NCI-H187 treated with DMSO at 0.1 percent for 48 hours (cell line): ENCODE measurements at regions not wholly inside any gene's neighbourhood (a gene's known extent, or its start where the extent isn't known, plus 50 kb on each side); places are given as distances from the start of the nearest gene placed in this dataset.
"Not testable (repeated sequence)": the region's sequence is repeated elsewhere in the genome, so short reads cannot be mapped to it uniquely, and the experiment has no call there.

ENCODE experiments used
- DNase-seq: peaks from one replicate; lab custom pipeline; 2025; lab: John Stamatoyannopoulos, UW

- DNase-seq = no peak
Observed at GRCh38 chr10:119996944-119997343, 104.4 kb downstream of the SEC23IP start.

- DNase-seq = no peak
Observed at GRCh38 chr10:119997429-119997828, 104.9 kb downstream of the SEC23IP start.

GRCh38 chr10:120002785-120003184 is 110.3 kb downstream of the SEC23IP start:
- no peak for DNase-seq

GRCh38 chr10:120005207-120006201 is 113.0 kb downstream of the SEC23IP start:
- DNase-seq = no peak

GRCh38 chr10:120007261-120007660 is 114.7 kb downstream of the SEC23IP start:
- no peak for DNase-seq

GRCh38 chr10:120011359-120012130 is 119.0 kb downstream of the SEC23IP start:
- no peak for DNase-seq

GRCh38 chr10:120012131-120012400 is 119.5 kb downstream of the SEC23IP start:
- DNase-seq = no peak

GRCh38 chr10:120012566-120012965 is 120.0 kb downstream of the SEC23IP start:
- DNase-seq = no peak

GRCh38 chr10:120014031-120014430 is 121.5 kb downstream of the SEC23IP start:
- no peak for DNase-seq

GRCh38 chr10:120015064-120015463 is 122.5 kb downstream of the SEC23IP start:
- DNase-seq = no peak

GRCh38 chr10:120016906-120017305 is 124.4 kb downstream of the SEC23IP start:
- DNase-seq = no peak

GRCh38 chr10:120017733-120018417 is 125.3 kb downstream of the SEC23IP start:
- no peak for DNase-seq

GRCh38 chr10:120018695-120019094 is 126.2 kb downstream of the SEC23IP start:
- DNase-seq = no peak

GRCh38 chr10:120019568-120019967 is 127.0 kb downstream of the SEC23IP start:
- DNase-seq = no peak

GRCh38 chr10:120022357-120022756 is 129.8 kb downstream of the SEC23IP start:
- no peak for DNase-seq

- DNase-seq = no peak
Observed at GRCh38 chr10:120034236-120034635, 141.7 kb downstream of the SEC23IP start.

- no peak for DNase-seq
Observed at GRCh38 chr10:120039046-120039445, 146.5 kb downstream of the SEC23IP start.

GRCh38 chr10:120039826-120040225 is 147.3 kb downstream of the SEC23IP start:
- no peak for DNase-seq

GRCh38 chr10:120041807-120042559 is 149.5 kb downstream of the SEC23IP start:
- DNase-seq = no peak

- no peak for DNase-seq
Observed at GRCh38 chr10:120042705-120043104, 150.2 kb downstream of the SEC23IP start.

- DNase-seq = not testable (repeated sequence)
Observed at GRCh38 chr10:120047373-120047772, 154.8 kb downstream of the SEC23IP start.

GRCh38 chr10:120047926-120048325 is 155.4 kb downstream of the SEC23IP start:
- no peak for DNase-seq
